Erythroblast (primary cell): ENCODE measurements at regions not wholly inside any gene's neighbourhood (a gene's known extent, or its start where the extent isn't known, plus 50 kb on each side); places are given as distances from the start of the nearest gene placed in this dataset.

ENCODE experiments used
- GATA1 ChIP-seq: IDR thresholded peaks from 2 replicates; pipeline ENCODE4 v1.6.1; 2011; ENCODE audit warnings: low read depth, mild to moderate bottlenecking, control low read depth, low read length, moderate library complexity
- POLR2A ChIP-seq: IDR thresholded peaks from 2 replicates; pipeline ENCODE4 v1.6.1; 2011; ENCODE audit warnings: mild to moderate bottlenecking, low read length

- TF ChIP-seq POLR2A (no peak), GATA1 (no peak)
Measured at GRCh38 chr2:239693761-239694415, 293.1 kb upstream of the HDAC4 start.
